HFFc6 (cell line): ENCODE measurements at regions not wholly inside any gene's neighbourhood (a gene's known extent, or its start where the extent isn't known, plus 50 kb on each side); places are given as distances from the start of the nearest gene placed in this dataset.

Experiments
- DNase-seq: peaks from one replicate; pipeline ENCODE4 v3.0.0-alpha.2; 2018
- H3K27ac Mint-ChIP-seq: 2 replicates; pipeline ENCODE4 v1.8.0; 2020; ENCODE audit warnings: mild to moderate bottlenecking, mixed read lengths
- H3K27me3 Mint-ChIP-seq: 2 replicates; pipeline ENCODE4 v1.8.0; 2021; ENCODE audit warnings: mild to moderate bottlenecking, moderate library complexity, mixed read lengths; ENCODE audit not compliant: insufficient read depth
- H3K36me3 Mint-ChIP-seq: 2 replicates; pipeline ENCODE4 v1.8.0; 2021; ENCODE audit warnings: low read depth, mixed read lengths
- H3K4me1 Mint-ChIP-seq: 2 replicates; pipeline ENCODE4 v1.8.0; 2020; ENCODE audit warnings: low read depth, mixed read lengths
- H3K4me3 Mint-ChIP-seq: 2 replicates; pipeline ENCODE4 v1.8.0; 2020; ENCODE audit warnings: mild to moderate bottlenecking, moderate library complexity, mixed read lengths
- H3K9me3 Mint-ChIP-seq: 2 replicates; pipeline ENCODE4 v1.8.0; 2020; ENCODE audit warnings: mild to moderate bottlenecking, mixed read lengths
- CTCF ChIP-seq: fragments of 200-600 bp; sonication (generic); IDR thresholded peaks from 2 replicates; pipeline ENCODE4 v1.5.0; 2021; ENCODE audit warnings: antibody characterized with exemption, mild to moderate bottlenecking

DNA sequence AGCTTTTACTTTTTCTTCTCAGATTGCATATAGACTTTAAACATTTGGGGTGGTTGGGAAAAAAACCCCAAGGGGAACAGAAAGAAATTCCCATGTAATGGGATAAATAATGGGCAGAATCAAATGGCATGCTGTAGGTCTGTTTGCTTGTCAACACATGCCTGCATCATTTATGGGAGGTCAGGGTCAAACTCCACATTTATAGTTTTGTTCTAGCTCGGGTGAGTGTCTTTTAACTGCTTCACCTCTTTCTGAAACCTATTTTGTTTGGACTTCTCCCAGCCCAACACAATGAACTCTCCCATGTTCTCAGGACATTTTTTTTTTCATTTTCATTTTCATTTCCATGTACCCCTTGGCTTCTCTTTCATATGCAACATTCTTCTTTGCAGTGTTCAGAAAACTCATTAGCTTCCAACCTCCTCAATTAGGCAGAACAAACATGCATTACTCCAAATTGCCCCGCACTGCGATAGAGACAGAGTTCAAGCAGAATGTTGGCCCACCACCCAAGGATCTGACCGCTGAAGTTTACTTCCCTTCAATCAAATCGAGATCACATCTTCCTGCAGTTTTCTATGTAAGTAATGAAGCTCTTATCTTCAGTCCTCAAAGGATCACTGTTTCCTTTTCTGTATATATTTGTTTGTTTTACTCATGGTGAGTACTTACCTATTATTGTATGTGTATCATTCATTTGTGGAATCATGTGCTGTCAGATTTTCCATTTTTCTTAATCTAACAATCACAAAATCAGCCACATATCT lies 354.6 kb downstream of the ZSWIM6 start:
- Mint-ChIP-seq H3K27ac (no peak overlapping the region), H3K4me3 (no peak overlapping the region), H3K4me1 (peaks cover 11% of the 10 kb centered on the region), H3K9me3 (no peaks in the 10 kb centered on the region), H3K27me3 (peaks cover 3% of the 10 kb centered on the region), H3K36me3 (no peaks in the 10 kb centered on the region)
- no peak for TF ChIP-seq CTCF
- DNase-seq = no peak

DNA sequence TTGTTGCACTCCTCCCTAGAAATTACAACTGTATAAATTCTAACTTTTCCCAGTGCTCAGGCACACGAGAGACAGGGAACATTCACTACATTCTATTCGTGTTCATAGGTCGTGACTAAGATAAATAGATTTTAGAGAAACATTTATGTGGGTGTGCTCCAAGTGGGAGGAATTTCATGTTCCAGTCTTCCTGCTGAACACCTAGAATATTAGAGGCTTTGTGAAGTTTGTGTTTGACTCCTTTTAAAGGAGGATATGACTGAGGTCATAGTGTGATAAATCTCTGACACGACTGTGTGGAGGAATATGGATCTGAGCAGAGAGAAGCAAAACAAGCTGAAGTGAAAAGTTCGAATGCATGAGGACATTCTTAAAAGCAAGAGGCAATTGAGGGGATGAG lies 355.3 kb downstream of the ZSWIM6 start:
- Mint-ChIP-seq H3K9me3 (no peaks in the 10 kb centered on the region), H3K4me3 (no peak overlapping the region), H3K27me3 (peaks cover 3% of the 10 kb centered on the region), H3K27ac (no peak overlapping the region), H3K36me3 (no peaks in the 10 kb centered on the region), H3K4me1 (peaks cover 11% of the 10 kb centered on the region)
- no peak for DNase-seq
- no peak for TF ChIP-seq CTCF

GRCh38 chr5:61689153-61689846 lies 357.2 kb downstream of the ZSWIM6 start:
- no peaks in the 10 kb centered on the region for H3K9me3 Mint-ChIP-seq
- no peak for DNase-seq
- H3K27ac Mint-ChIP-seq = no peak overlapping the region
- H3K4me3 Mint-ChIP-seq = no peak overlapping the region
- H3K36me3 Mint-ChIP-seq = no peaks in the 10 kb centered on the region
- TF ChIP-seq CTCF = no peak
- peaks cover 11% of the 10 kb centered on the region for H3K4me1 Mint-ChIP-seq
- peaks cover 3% of the 10 kb centered on the region for H3K27me3 Mint-ChIP-seq

DNA sequence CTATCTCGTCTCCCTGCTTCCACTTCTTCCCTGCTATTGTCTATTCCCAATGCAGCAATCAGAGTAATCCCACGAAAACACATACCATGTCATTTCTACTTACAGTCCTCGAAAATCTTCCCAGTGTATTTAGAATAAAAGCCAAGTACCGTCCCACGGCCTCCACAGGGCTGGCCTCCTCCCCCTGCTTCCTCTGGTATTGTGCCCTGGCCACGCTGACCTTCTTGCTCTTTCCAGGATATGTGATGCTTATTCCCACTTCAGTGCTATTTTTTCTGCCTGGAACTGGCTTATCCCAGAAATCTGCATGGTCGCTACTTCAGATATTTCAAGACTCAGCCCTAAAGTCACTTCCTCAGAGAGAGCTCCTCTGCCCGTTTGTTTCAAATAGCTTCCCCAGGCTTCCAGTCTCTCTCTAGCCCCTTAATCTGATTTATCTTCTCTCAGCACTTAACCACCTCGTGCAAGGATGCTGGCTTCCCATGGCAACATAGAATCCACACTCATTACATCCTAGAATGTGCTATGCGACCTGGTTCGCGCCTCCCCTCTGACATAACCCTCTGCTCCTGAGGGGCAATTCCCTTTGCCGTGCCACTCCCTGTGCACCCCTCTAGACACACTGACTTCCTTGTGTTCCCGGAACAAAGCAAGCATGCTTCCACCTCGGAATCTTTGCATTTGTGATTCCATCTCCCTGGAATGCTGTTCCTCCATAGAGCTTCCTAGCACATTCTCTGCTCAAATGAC lies 365.9 kb downstream of the ZSWIM6 start:
- Mint-ChIP-seq H3K27me3 (peaks cover 4% of the 10 kb centered on the region), H3K27ac (no peak overlapping the region)

More for the DNA sequence above, 365.9 kb downstream of the ZSWIM6 start:
- TF ChIP-seq CTCF = no peak
- H3K4me1 Mint-ChIP-seq = no peaks in the 10 kb centered on the region
- no peaks in the 10 kb centered on the region for H3K36me3 Mint-ChIP-seq
- no peak for DNase-seq
- no peaks in the 10 kb centered on the region for H3K9me3 Mint-ChIP-seq
- H3K4me3 Mint-ChIP-seq = no peak overlapping the region
